HT-29 (cell line): ENCODE measurements at regions not wholly inside any gene's neighbourhood (a gene's known extent, or its start where the extent isn't known, plus 50 kb on each side); places are given as distances from the start of the nearest gene placed in this dataset.
"Not testable (repeated sequence)": the region's sequence is repeated elsewhere in the genome, so short reads cannot be mapped to it uniquely, and the experiment has no call there.

Experiments
- DNase-seq: peaks from one replicate; pipeline ENCODE4 v3.0.0-alpha.2; 2015; ENCODE audit warnings: low spot score

GRCh38 chr4:12943069-12943468 is 541.1 kb downstream of the RAB28 start:
- DNase-seq = no peak

DNA sequence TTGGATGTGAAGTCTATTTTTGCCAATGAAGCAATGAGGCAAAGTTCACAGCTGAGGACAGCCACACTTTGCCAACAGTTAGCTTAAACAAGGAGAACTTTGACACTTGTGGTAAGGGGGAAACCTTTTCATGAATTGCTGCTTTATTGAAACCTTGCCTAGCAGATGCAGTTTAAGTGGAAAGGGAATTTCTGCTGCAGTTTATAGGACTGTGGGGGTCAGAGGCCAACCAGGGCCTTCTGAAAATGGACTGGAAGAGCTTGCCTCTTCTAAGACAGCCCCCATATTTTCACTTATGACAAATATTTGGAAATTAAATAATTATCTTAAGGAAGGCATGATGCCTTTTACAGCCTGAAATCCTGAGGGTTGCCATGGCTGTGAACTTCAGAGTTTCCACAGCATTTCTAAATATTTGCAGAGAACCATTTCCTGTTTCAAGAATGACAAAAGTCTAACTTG is 550.3 kb downstream of the RAB28 start:
- peak; percentile 17 for DNase-seq

DNA sequence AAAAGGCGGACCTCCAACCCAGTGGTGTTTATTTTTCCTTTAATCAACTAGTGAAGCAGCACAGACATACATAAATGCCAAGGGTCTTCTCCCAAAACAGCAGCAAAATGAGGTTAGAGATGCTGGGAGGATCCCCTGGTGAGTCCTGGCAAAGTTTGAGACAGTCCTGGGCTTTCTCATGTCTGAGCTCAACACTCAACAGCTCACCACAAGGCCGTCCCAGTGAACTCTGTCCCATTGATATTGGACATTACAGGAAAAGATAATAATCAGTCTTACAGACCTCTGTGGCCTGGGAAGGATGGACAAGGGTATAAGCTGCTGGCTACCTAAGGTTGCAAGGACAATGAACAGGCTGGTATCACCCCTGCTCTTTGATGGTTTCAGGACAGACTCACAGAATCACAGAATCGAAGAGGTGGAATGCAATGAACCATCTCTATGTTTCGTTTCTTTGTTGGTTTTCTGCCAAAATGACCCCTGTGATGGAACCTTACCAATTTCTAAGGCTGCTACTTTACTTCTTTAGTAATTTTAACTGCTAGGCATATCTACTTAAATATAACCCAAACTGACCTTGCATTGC is 551.8 kb downstream of the RAB28 start:
- DNase-seq = no peak

DNA sequence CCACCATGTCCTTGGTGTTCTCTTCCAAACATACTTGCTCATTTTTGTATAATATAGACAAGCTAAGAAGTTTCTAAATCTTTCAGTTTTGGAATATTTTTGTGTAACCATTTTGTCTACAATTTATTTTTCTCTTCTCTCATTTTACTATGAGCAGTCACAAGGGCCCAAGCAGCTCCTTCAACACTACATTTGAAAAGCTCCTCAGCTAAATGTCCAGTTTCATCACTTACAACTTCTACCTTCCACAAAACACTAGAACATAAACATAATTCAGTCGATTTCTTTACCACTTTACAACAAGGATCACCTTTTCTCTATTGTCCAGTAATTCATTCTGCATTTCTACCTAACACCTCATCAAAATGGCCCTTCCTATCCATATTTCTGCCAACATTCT is 554.4 kb downstream of the RAB28 start:
- DNase-seq = no peak

GRCh38 chr4:12928751-12929150 is 555.4 kb downstream of the RAB28 start:
- no peak for DNase-seq

DNA sequence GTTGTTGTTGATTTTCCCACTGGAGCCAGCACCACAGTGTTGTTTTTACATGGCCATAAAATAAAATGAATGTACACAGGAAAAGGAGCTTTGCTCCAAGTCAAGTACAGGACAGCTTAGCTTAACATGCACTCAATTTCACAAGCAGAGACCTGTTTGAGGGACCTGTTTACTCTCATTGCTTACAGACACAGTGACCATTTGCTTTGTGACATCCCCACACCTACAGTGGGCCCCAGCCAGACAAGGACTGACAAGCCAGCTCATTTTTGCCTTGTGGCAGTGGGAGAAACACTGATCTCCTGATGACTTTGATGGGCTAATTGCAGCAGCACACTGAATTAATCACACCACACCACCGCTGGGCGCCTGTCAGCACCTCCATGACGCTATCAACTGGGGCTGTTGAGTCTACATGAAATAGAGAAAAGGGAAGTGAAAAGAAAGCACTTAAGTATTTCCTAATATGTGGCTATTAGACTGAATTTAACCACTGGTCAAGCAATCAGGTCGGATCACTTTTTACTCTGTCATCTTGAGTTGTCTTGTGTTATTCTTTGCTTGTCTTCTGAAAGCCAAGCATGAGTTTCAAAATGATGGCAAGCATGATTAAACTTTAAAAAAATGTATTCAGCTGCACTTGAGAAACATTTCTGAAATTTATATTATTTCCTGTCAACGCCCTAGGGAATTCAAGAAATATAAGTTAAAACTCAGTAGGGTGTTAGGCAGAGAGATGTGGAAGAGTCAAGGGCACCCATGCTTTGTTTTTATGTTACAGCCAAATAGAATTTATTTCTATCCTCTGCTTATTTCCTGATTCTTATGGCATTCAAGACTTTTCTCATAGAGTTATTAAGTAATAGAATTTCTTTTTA is 557.7 kb downstream of the RAB28 start:
- DNase-seq = no peak

GRCh38 chr4:12924728-12925320 is 559.3 kb downstream of the RAB28 start:
- no peak for DNase-seq

GRCh38 chr4:12924253-12924652 is 559.9 kb downstream of the RAB28 start:
- DNase-seq = no peak

GRCh38 chr4:12912896-12913418 is 571.2 kb downstream of the RAB28 start:
- DNase-seq = peak; percentile 25

DNA sequence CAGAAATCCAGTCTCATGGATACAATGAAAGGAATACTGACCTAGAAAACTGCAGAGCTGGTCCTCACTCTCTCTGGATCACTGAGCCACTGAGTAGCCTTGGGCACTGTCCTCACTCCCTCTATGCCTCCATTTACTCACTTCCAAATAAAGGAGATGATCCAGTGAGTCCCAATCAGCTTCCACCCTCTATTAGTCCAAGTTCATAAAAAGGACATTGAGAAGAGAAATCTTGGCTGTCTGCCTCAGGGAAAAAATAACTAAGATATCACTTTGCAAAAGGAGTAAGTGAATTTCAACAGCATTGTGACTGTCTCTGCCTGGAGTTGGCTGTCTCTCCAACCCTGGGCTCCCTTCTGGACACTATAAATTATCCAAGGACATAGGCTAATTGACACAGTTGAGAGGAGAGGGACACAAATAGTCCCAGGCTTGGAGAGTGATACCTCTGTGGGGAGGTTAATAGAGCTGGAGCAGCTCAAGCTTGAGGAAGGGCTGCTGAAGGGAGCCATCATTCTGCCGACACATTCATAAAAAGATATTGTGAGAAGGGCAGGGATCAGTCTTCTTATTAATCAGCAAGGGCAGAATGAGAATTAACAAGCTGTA is 572.3 kb downstream of the RAB28 start:
- DNase-seq = no peak

- not testable (repeated sequence) for DNase-seq
These were observed 580.5 kb downstream of the RAB28 start for GRCh38 chr4:12903640-12904039.

DNA sequence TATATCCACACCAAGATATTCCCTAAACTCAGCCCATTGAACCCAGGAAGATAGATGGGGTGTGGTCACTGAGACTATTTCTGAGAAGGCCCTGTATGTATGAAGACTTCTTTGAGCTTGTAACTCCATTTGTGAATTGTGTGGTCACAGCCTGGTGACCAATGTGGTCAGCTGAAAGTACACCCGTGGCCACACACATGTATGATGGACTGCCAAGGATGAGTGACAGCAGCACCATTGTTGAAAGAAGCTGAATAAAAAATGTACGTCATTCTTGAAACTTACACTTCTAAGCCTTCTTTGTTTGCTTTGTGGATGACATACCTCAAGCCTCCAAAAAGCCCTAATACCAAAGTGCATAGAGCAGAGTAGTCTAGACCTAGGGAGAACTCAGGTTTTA is 581.4 kb downstream of the RAB28 start:
- DNase-seq = no peak

GRCh38 chr4:12897954-12898353 is 586.2 kb downstream of the RAB28 start:
- no peak for DNase-seq

DNA sequence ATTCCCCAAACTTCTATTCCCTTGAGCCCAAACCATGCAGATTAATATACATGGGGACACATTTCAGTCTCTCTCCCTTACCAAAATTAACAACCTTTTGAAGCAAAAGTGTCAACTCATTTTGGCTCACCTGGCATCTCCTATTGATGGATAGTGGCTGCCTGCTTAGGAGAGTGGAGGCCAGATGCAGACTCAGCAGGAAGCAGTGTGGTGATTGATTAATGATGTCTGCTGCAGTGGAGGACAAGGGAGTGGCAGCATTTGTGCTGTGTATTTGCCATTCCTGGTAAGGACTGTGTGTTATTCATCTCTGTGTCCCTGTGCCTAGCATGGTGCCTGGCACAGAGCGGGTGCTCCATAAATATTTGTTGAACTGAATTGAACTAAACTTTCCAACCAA is 590.1 kb downstream of the RAB28 start:
- DNase-seq = no peak

GRCh38 chr4:12889054-12889453 is 595.1 kb downstream of the RAB28 start:
- DNase-seq = no peak

GRCh38 chr4:12884846-12885796 is 599.0 kb downstream of the RAB28 start:
- no peak for DNase-seq

DNA sequence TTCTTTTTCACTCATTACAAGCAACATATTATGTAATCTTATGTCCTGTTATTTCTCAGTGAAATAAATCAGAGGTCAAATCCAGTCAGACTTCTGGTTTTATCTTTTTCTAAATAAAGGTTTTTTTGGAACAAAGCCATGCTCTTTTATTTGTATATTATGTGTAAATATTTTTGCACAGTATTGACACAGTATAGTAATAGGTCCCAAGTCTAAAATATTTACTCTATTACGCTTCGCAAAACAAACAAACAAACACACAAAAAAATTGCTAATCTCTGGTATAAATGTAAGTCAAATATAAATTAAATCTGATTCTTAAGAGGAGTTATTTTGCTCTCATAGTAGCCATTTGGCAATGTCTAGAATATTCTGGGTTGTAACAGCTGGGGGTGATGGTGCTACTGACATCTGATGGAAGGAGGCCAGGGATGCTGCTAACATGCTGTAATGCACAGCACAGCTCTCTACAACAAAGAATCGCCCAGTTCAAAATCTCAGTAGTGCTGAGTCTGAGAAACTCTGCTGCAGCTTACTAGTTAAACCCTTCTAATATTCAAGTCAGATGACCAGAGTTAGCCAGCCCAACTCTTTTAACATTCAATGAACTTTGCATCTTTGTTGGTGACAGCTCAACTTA is 602.1 kb downstream of the RAB28 start:
- no peak for DNase-seq

GRCh38 chr4:12880844-12881243 is 603.3 kb downstream of the RAB28 start:
- DNase-seq = no peak

DNA sequence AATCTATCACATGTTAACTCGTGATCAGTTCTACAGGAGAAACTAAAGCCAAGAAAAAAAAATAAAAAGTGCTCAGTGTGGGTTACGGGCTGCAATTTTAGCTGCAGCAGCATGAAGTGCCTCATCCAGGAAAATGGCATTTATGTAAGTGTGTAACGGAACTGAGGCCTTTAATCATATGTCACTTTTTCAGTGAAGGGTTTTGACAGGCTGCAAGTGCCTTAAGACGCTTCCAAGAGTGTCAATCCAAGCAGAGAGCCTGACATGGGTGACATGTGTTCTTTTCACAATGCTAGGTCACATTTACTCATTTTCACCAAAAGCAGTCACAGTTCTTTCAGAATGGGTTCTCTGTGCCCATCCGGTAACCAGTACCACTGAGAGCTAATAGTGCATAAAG is 604.6 kb downstream of the RAB28 start:
- no peak for DNase-seq

DNA sequence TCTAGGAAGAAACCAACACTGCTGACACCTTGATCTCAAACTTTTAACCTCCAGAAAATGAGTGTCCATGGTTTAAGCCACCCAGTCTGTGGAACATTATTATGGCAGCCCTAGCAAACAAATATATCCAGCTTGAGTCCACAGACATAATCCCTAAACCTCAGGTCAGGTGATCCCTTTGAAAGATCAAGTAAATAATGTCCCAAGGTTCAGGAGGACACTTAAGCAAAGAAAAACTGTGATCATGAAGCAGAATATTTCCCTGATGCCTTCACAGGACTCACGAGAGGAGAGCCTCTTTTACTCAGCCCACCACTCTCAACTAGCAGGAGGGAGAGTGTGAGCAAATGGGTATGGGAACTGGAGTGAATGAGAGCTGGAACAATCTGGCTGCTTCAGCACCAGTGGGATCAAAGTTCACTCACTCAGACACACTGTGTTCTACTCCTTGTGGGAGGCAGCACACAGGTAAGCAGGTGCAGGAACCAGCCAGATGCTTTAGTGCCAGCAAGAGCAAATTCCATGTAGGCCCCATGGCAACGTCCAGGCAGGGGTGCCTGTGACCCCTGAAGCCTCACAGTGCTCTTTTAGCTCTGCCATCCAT is 608.4 kb downstream of the RAB28 start:
- DNase-seq = no peak
